Gastroesophageal sphincter (tissue), 3 donors: ENCODE measurements at regions not wholly inside any gene's neighbourhood (a gene's known extent, or its start where the extent isn't known, plus 50 kb on each side); places are given as distances from the start of the nearest gene placed in this dataset.

Experiments
- CTCF ChIP-seq, 4 experiments: fragments of 200-600 bp in 2 of 4; fragments of 450-650 bp in 2 of 4; sonication (generic) in 1 of 4; IDR thresholded peaks; one replicate each; pipeline ENCODE4 v1.5.1; 2017 to 2019; ENCODE audit warnings: antibody characterized with exemption in 4 of 4, mild to moderate bottlenecking in 2 of 4, moderate library complexity in 2 of 4
- POLR2AphosphoS5 ChIP-seq: sonication (generic); formaldehyde crosslinking; IDR thresholded peaks from one replicate; pipeline ENCODE4 v1.6.1; 2017; ENCODE audit warnings: antibody characterized with exemption

GRCh38 chr5:158154226-158155005 is 295.5 kb upstream of the CLINT1 start:
- TF ChIP-seq CTCF (IDR thresholded peaks at IDR 0.05) (no peak), POLR2AphosphoS5 (peak; percentile 67)
